Activated T-cell treated with anti-CD3 and anti-CD28 coated beads, Interleukin-2, amount 50 U/mL, for 1 hour (primary cell): ENCODE measurements at regions not wholly inside any gene's neighbourhood (a gene's known extent, or its start where the extent isn't known, plus 50 kb on each side); places are given as distances from the start of the nearest gene placed in this dataset.
"Not testable (repeated sequence)": the region's sequence is repeated elsewhere in the genome, so short reads cannot be mapped to it uniquely, and the experiment has no call there.

Source experiments
- DNase-seq: peaks from one replicate; pipeline ENCODE4 v3.0.0-alpha.2; 2020

GRCh38 chr2:180591947-180592346 is 388.5 kb upstream of the UBE2E3 start:
- DNase-seq: no peak

- not testable (repeated sequence) for DNase-seq
Observed at GRCh38 chr2:180591093-180591781, 389.2 kb upstream of the UBE2E3 start.

- no peak for DNase-seq
Observed at GRCh38 chr2:180583441-180584140, 396.8 kb upstream of the UBE2E3 start.

GRCh38 chr2:180579388-180579787 is 401.0 kb upstream of the UBE2E3 start:
- no peak for DNase-seq

- DNase-seq: no peak
Observed at GRCh38 chr2:180578441-180578840, 402.0 kb upstream of the UBE2E3 start.

GRCh38 chr2:180577567-180577966 is 402.8 kb upstream of the UBE2E3 start:
- no peak for DNase-seq

- DNase-seq: no peak
Observed at GRCh38 chr2:180573951-180574350, 406.5 kb upstream of the UBE2E3 start.

- DNase-seq: no peak
Observed at GRCh38 chr2:180572346-180572745, 408.1 kb upstream of the UBE2E3 start.

GRCh38 chr2:180571559-180571958 is 408.8 kb upstream of the UBE2E3 start:
- no peak for DNase-seq

GRCh38 chr2:180570864-180571263 is 409.5 kb upstream of the UBE2E3 start:
- no peak for DNase-seq

- DNase-seq: no peak
Observed at GRCh38 chr2:180564051-180564450, 416.4 kb upstream of the UBE2E3 start.

- no peak for DNase-seq
Observed at GRCh38 chr2:180562378-180562777, 418.0 kb upstream of the UBE2E3 start.

- no peak for DNase-seq
Observed at GRCh38 chr2:180559771-180560170, 420.6 kb upstream of the UBE2E3 start.

- DNase-seq: no peak
Observed at GRCh38 chr2:180559038-180559437, 421.4 kb upstream of the UBE2E3 start.

GRCh38 chr2:180555391-180555965 is 424.9 kb upstream of the UBE2E3 start:
- DNase-seq: no peak

GRCh38 chr2:180554330-180554729 is 426.1 kb upstream of the UBE2E3 start:
- no peak for DNase-seq

GRCh38 chr2:180553094-180553715 is 427.2 kb upstream of the UBE2E3 start:
- DNase-seq: no peak

GRCh38 chr2:180542511-180542910 is 437.9 kb upstream of the UBE2E3 start:
- DNase-seq: no peak

GRCh38 chr2:180540761-180541160 is 439.6 kb upstream of the UBE2E3 start:
- no peak for DNase-seq

- DNase-seq: no peak
Observed at GRCh38 chr2:180539541-180539940, 440.9 kb upstream of the UBE2E3 start.

- no peak for DNase-seq
Observed at GRCh38 chr2:180535289-180535688, 445.1 kb upstream of the UBE2E3 start.

- not testable (repeated sequence) for DNase-seq
Observed at GRCh38 chr2:180531787-180532186, 448.6 kb upstream of the UBE2E3 start.

GRCh38 chr2:180524499-180524898 is 455.9 kb upstream of the UBE2E3 start:
- DNase-seq: no peak
